Type B pancreatic cell (in vitro differentiated cells): ENCODE measurements at regions not wholly inside any gene's neighbourhood (a gene's known extent, or its start where the extent isn't known, plus 50 kb on each side); places are given as distances from the start of the nearest gene placed in this dataset.

Experiments
- DNase-seq: peaks from one replicate; pipeline ENCODE4 v3.0.0; 2021; ENCODE audit warnings: mixed read lengths; ENCODE audit not compliant: unreplicated experiment; ENCODE audit errors: extremely low spot score
- H3K27ac Mint-ChIP-seq: 2 replicates; pipeline ENCODE4 v1.8.0; 2021; ENCODE audit warnings: mild to moderate bottlenecking, mixed read lengths
- H3K27me3 Mint-ChIP-seq: 2 replicates; pipeline ENCODE4 v1.8.0; 2021; ENCODE audit warnings: mixed read lengths
- H3K36me3 Mint-ChIP-seq: 2 replicates; pipeline ENCODE4 v1.8.0; 2021; ENCODE audit warnings: mixed read lengths
- H3K4me1 Mint-ChIP-seq: one replicate; pipeline ENCODE4 v1.8.0; 2021; ENCODE audit warnings: mixed read lengths; ENCODE audit not compliant: unreplicated experiment
- H3K4me3 Mint-ChIP-seq: 2 replicates; pipeline ENCODE4 v1.8.0; 2021; ENCODE audit warnings: mild to moderate bottlenecking, mixed read lengths
- H3K9me3 Mint-ChIP-seq: 2 replicates; pipeline ENCODE4 v1.8.0; 2021; ENCODE audit warnings: mixed read lengths
- TF ChIP-seq, protein P1 (sequence below): fragments of 200-600 bp; sonication (generic); conservative IDR thresholded peaks from 2 replicates; pipeline ENCODE4 v1.5.0; 2021; ENCODE audit warnings: antibody characterized with exemption, mild to moderate bottlenecking

DNA sequence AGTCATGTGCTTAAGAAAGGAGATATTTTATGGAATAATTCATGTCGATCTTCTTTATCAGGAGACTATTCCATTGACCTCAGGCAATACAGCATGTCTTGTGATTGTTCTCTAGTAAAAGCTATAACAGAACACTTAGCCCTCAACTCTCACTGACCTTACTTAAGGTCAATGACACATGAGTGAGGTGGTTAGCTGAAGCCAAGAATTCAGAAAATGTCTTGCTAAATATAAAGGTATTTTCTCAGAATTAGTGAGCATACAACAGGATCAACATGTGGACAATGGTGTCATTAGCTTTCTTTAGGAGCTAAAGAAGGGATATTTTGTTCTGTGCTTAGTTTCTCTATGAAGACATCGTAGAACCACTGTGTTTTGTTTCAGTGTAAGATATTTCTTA lies 1730.4 kb upstream of the SLC10A2 start:
- H3K4me1 Mint-ChIP-seq: no peaks in the 10 kb centered on the region
- TF ChIP-seq, protein P1, sequence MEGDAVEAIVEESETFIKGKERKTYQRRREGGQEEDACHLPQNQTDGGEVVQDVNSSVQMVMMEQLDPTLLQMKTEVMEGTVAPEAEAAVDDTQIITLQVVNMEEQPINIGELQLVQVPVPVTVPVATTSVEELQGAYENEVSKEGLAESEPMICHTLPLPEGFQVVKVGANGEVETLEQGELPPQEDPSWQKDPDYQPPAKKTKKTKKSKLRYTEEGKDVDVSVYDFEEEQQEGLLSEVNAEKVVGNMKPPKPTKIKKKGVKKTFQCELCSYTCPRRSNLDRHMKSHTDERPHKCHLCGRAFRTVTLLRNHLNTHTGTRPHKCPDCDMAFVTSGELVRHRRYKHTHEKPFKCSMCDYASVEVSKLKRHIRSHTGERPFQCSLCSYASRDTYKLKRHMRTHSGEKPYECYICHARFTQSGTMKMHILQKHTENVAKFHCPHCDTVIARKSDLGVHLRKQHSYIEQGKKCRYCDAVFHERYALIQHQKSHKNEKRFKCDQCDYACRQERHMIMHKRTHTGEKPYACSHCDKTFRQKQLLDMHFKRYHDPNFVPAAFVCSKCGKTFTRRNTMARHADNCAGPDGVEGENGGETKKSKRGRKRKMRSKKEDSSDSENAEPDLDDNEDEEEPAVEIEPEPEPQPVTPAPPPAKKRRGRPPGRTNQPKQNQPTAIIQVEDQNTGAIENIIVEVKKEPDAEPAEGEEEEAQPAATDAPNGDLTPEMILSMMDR: no peak
- no peak overlapping the region for H3K27ac Mint-ChIP-seq
- peaks cover 5% of the 10 kb centered on the region for H3K9me3 Mint-ChIP-seq
- H3K27me3 Mint-ChIP-seq: no peaks in the 10 kb centered on the region
- H3K4me3 Mint-ChIP-seq: no peak overlapping the region
- DNase-seq: no peak
- H3K36me3 Mint-ChIP-seq: peaks cover 3% of the 10 kb centered on the region

DNA sequence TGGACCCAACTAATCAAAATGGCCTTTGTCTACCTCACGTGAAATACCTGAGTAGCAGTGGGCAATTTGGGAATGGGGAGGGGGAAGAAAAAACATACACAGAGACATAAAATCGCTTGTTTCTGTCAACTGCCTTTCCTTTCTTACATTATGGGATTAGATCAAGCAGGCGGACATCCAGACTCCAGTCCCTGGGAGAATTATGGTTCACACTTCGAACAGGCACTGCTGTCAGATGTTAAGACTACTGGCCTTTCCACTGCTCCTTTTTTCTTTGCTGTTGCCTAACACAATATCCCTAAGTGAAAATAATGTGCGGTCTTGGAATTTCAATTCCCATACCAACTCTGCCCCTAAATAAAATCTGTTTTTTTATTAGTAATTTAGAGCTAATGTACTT lies 1719.7 kb upstream of the SLC10A2 start:
- Mint-ChIP-seq H3K4me3 (no peak overlapping the region), H3K36me3 (no peaks in the 10 kb centered on the region), H3K4me1 (peaks cover 3% of the 10 kb centered on the region), H3K27ac (no peak overlapping the region), H3K27me3 (no peaks in the 10 kb centered on the region), H3K9me3 (peaks cover 3% of the 10 kb centered on the region)
- no peak for DNase-seq
- TF ChIP-seq, protein P1: no peak

DNA sequence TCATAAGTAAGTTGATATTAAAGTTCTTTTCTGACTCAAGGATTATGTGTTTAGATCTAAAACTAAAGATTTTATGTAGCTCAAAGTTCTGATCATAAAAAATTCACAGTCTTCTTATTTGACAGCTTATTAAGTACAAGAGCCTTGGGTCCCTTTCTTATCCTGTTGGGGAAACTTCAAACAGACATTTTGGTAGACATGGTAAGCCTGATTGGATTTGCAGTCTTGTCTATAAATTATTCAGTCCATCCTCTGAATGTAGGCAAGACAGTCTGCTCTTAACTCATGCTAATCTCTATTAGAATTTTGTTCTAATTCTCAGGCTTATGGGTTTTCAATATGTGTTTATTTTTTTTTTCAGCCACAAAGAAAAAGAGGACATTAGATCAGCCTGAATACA lies 1718.7 kb upstream of the SLC10A2 start:
- Mint-ChIP-seq H3K4me3 (no peak overlapping the region), H3K27me3 (no peaks in the 10 kb centered on the region), H3K9me3 (peaks cover 9% of the 10 kb centered on the region), H3K36me3 (no peaks in the 10 kb centered on the region), H3K27ac (no peak overlapping the region), H3K4me1 (peaks cover 4% of the 10 kb centered on the region)
- DNase-seq: no peak
- TF ChIP-seq, protein P1: no peak

DNA sequence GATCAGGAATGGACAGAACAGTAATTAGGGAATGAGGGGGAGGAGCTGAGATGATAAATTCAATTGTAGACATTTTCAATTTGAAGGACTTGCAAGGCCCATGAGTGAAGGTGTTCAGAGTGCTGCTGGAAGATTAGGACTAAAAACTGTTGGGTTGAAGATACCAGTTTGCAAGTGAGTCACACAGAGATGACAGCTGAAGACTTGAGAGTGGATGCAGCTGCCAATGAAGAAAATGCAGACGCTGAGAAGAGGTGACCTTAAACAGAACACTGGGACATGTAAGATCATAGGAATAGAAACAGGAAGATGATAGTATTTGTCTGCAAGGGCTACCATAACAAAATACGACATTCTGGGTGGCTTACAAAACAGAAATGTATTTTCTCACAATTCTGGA lies 1716.5 kb upstream of the SLC10A2 start:
- H3K27me3 Mint-ChIP-seq: no peaks in the 10 kb centered on the region
- H3K9me3 Mint-ChIP-seq: peaks cover 9% of the 10 kb centered on the region
- no peak overlapping the region for H3K27ac Mint-ChIP-seq
- TF ChIP-seq, protein P1: no peak
- H3K4me1 Mint-ChIP-seq: peaks cover 13% of the 10 kb centered on the region
- no peaks in the 10 kb centered on the region for H3K36me3 Mint-ChIP-seq
- H3K4me3 Mint-ChIP-seq: no peak overlapping the region
- no peak for DNase-seq

DNA sequence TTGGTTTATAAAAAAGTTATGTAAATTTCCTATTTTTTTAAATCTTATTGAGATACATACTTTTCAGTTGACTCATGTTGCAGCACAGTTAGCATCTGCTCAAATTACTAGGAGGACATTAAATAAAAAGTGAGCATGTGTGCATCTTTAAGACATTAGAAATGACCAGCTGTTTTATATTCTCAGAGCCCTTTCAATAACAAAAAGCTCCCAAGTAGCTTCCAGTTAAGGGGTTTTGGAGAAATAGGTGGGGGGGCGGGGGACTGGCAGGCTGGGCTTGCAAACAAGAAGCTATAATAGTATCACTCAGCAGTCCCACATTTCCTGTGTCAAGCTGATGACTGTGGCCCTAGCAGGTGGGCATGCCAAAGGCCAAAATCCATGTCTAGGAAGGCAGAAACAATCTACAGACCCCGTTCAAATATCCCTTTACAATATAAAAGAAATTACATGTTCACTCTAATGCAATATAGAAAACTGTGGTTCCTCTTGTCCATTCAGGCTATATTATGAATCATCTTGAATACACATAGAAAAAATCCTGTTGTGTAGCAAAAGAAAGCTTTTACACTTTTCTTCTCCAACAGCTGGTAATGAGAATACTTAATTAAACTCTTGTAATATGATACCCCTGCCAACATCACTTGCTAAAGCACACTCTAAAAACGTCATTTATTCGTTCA lies 1713.2 kb upstream of the SLC10A2 start:
- H3K36me3 Mint-ChIP-seq: no peaks in the 10 kb centered on the region
- no peak for DNase-seq
- no peak overlapping the region for H3K27ac Mint-ChIP-seq
- peaks cover 15% of the 10 kb centered on the region for H3K9me3 Mint-ChIP-seq
- H3K4me3 Mint-ChIP-seq: no peak overlapping the region
- H3K4me1 Mint-ChIP-seq: peaks cover 13% of the 10 kb centered on the region
- no peaks in the 10 kb centered on the region for H3K27me3 Mint-ChIP-seq
- TF ChIP-seq, protein P1: no peak
